ENCODE measurements at regions not wholly inside any gene's neighbourhood (a gene's known extent, or its start where the extent isn't known, plus 50 kb on each side); places are given as distances from the start of the nearest gene placed in this dataset.

- TF ChIP-seq CTCF (IDR thresholded peaks at IDR 0.05; ENCODE audit: poor library complexity) (no peak), EZH2phosphoT487 (IDR thresholded peaks at IDR 0.05; ENCODE audit: low read depth, severe bottlenecking, unreplicated experiment) (no peak)
Measured at GRCh38 chr7:156158213-156158612, 345.9 kb upstream of the SHH start.

Measured in hepatocyte (in vitro differentiated cells).